ENCODE measurements at regions not wholly inside any gene's neighbourhood (a gene's known extent, or its start where the extent isn't known, plus 50 kb on each side); places are given as distances from the start of the nearest gene placed in this dataset.

DNA sequence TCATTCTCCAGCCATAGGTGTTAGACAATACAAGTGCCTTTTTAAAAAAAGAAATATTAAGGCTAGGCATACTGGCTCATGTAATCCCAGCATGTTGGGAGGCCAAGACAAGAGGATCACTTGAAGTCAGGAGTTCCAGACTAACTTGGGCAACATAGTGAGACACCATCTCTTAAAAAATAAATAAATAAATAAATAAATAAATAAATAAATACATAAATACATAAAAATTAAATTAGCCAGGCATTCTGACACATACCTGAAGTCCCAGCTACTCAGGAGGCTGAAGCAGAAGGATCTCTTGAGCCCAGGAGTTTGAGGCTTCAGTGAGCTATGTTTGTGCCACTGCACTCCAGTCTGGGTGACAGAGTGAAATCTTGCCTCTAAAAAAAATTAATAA lies 85.8 kb upstream of the ATP1B1 start:
- H3K27me3 Mint-ChIP-seq (ENCODE audit: low read depth) = no peaks in the 10 kb centered on the region
- ATAC-seq (no peak), DNase-seq (ENCODE audit: low spot score) (no peak)
- no peak for TF ChIP-seq ZNF423 (CRISPR knock-in tag; IDR thresholded peaks at IDR 0.05)
- no peak for TF ChIP-seq ELF4 (CRISPR knock-in tag; IDR thresholded peaks at IDR 0.05; ENCODE audit: low read depth)
- TF ChIP-seq, protein P1, sequence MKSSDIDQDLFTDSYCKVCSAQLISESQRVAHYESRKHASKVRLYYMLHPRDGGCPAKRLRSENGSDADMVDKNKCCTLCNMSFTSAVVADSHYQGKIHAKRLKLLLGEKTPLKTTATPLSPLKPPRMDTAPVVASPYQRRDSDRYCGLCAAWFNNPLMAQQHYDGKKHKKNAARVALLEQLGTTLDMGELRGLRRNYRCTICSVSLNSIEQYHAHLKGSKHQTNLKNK (CRISPR knock-in tag; IDR thresholded peaks at IDR 0.05) = no peak
- no peak for TF ChIP-seq ZNF121 (CRISPR knock-in tag; IDR thresholded peaks at IDR 0.05)
- TF ChIP-seq HMGA2 (CRISPR knock-in tag; IDR thresholded peaks at IDR 0.05) = no peak
- TF ChIP-seq, protein P2, sequence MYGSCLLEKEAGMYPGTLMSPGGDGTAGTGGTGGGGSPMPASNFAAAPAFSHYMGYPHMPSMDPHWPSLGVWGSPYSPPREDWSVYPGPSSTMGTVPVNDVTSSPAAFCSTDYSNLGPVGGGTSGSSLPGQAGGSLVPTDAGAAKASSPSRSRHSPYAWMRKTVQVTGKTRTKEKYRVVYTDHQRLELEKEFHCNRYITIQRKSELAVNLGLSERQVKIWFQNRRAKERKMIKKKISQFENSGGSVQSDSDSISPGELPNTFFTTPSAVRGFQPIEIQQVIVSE (CRISPR knock-in tag; IDR thresholded peaks at IDR 0.05; ENCODE audit: borderline replicate concordance) = no peak
- TF ChIP-seq, protein P3, sequence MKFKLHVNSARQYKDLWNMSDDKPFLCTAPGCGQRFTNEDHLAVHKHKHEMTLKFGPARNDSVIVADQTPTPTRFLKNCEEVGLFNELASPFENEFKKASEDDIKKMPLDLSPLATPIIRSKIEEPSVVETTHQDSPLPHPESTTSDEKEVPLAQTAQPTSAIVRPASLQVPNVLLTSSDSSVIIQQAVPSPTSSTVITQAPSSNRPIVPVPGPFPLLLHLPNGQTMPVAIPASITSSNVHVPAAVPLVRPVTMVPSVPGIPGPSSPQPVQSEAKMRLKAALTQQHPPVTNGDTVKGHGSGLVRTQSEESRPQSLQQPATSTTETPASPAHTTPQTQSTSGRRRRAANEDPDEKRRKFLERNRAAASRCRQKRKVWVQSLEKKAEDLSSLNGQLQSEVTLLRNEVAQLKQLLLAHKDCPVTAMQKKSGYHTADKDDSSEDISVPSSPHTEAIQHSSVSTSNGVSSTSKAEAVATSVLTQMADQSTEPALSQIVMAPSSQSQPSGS (CRISPR knock-in tag; IDR thresholded peaks at IDR 0.05; ENCODE audit: borderline replicate concordance, low read depth) = no peak
- TF ChIP-seq, protein P4, sequence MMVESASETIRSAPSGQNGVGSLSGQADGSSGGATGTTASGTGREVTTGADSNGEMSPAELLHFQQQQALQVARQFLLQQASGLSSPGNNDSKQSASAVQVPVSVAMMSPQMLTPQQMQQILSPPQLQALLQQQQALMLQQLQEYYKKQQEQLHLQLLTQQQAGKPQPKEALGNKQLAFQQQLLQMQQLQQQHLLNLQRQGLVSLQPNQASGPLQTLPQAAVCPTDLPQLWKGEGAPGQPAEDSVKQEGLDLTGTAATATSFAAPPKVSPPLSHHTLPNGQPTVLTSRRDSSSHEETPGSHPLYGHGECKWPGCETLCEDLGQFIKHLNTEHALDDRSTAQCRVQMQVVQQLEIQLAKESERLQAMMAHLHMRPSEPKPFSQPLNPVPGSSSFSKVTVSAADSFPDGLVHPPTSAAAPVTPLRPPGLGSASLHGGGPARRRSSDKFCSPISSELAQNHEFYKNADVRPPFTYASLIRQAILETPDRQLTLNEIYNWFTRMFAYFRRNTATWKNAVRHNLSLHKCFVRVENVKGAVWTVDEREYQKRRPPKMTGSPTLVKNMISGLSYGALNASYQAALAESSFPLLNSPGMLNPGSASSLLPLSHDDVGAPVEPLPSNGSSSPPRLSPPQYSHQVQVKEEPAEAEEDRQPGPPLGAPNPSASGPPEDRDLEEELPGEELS (CRISPR knock-in tag; IDR thresholded peaks at IDR 0.05) = no peak
- H3K9me3 Mint-ChIP-seq = no peaks in the 10 kb centered on the region
- ChIA-PET POLR2A (no interaction called here), CTCF (no interaction called here)
- H3K4me3 Mint-ChIP-seq = no peak overlapping the region
- no peak overlapping the region for H3K27ac Mint-ChIP-seq
- no peaks in the 10 kb centered on the region for H3K36me3 Mint-ChIP-seq
- H3K4me1 Mint-ChIP-seq = no peaks in the 10 kb centered on the region; the same call in 1 of the 2 replicates

DNA sequence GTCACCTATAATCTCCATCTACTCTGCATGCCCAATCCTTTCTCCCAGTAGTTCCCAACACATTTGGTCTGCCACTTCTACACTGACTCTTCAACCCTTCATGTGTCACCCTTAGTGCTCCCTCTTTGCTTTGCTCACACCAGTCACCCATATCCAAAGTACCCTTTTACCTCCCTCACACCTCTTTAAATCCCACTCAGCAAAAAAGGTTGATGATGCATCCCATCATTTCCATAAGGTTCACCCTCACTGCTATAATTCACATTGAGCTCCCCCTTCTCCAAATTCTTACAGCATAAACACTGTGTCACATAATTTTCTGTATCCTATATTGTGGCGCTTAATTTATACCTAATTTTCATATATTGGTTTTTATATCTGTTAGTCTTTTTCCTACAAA lies 83.8 kb upstream of the ATP1B1 start:
- POLR2A ChIA-PET = no interaction called here
- H3K4me3 Mint-ChIP-seq = no peak overlapping the region
- no peak for ATAC-seq
- no peak overlapping the region for H3K27ac Mint-ChIP-seq
- CTCF ChIA-PET = no interaction called here
- no peaks in the 10 kb centered on the region for H3K27me3 Mint-ChIP-seq (ENCODE audit: low read depth)
- no peaks in the 10 kb centered on the region for H3K36me3 Mint-ChIP-seq
- no peaks in the 10 kb centered on the region; the same call in 1 of the 2 replicates for H3K4me1 Mint-ChIP-seq
- no peaks in the 10 kb centered on the region for H3K9me3 Mint-ChIP-seq
- no peak for DNase-seq (ENCODE audit: low spot score)
- TF ChIP-seq, protein P5, sequence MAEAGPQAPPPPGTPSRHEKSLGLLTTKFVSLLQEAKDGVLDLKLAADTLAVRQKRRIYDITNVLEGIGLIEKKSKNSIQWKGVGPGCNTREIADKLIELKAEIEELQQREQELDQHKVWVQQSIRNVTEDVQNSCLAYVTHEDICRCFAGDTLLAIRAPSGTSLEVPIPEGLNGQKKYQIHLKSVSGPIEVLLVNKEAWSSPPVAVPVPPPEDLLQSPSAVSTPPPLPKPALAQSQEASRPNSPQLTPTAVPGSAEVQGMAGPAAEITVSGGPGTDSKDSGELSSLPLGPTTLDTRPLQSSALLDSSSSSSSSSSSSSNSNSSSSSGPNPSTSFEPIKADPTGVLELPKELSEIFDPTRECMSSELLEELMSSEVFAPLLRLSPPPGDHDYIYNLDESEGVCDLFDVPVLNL (CRISPR knock-in tag; IDR thresholded peaks at IDR 0.05; ENCODE audit: borderline replicate concordance, low read depth) = no peak
- TF ChIP-seq, protein P6, sequence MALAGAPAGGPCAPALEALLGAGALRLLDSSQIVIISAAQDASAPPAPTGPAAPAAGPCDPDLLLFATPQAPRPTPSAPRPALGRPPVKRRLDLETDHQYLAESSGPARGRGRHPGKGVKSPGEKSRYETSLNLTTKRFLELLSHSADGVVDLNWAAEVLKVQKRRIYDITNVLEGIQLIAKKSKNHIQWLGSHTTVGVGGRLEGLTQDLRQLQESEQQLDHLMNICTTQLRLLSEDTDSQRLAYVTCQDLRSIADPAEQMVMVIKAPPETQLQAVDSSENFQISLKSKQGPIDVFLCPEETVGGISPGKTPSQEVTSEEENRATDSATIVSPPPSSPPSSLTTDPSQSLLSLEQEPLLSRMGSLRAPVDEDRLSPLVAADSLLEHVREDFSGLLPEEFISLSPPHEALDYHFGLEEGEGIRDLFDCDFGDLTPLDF (CRISPR knock-in tag; IDR thresholded peaks at IDR 0.05) = no peak
- TF ChIP-seq, protein P4 (CRISPR knock-in tag; IDR thresholded peaks at IDR 0.05) = no peak
- TF ChIP-seq CREB1 (CRISPR knock-in tag; IDR thresholded peaks at IDR 0.05) (no peak), EMX1 (CRISPR knock-in tag; IDR thresholded peaks at IDR 0.05) (no peak), FOXJ3 (CRISPR knock-in tag; IDR thresholded peaks at IDR 0.05; ENCODE audit: borderline replicate concordance) (no peak), NR3C1 (CRISPR knock-in tag; conservative IDR thresholded peaks at IDR 0.05; ENCODE audit: low read depth) (no peak), NFATC4 (CRISPR knock-in tag; IDR thresholded peaks at IDR 0.05) (no peak)
- TF ChIP-seq, protein P7, sequence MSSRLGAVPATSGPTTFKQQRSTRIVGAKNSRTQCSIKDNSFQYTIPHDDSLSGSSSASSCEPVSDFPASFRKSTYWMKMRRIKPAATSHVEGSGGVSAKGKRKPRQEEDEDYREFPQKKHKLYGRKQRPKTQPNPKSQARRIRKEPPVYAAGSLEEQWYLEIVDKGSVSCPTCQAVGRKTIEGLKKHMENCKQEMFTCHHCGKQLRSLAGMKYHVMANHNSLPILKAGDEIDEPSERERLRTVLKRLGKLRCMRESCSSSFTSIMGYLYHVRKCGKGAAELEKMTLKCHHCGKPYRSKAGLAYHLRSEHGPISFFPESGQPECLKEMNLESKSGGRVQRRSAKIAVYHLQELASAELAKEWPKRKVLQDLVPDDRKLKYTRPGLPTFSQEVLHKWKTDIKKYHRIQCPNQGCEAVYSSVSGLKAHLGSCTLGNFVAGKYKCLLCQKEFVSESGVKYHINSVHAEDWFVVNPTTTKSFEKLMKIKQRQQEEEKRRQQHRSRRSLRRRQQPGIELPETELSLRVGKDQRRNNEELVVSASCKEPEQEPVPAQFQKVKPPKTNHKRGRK (CRISPR knock-in tag; IDR thresholded peaks at IDR 0.05; ENCODE audit: borderline replicate concordance) = no peak
- TF ChIP-seq, protein P3 (CRISPR knock-in tag; IDR thresholded peaks at IDR 0.05; ENCODE audit: borderline replicate concordance, low read depth) = no peak
- TF ChIP-seq, protein P8, sequence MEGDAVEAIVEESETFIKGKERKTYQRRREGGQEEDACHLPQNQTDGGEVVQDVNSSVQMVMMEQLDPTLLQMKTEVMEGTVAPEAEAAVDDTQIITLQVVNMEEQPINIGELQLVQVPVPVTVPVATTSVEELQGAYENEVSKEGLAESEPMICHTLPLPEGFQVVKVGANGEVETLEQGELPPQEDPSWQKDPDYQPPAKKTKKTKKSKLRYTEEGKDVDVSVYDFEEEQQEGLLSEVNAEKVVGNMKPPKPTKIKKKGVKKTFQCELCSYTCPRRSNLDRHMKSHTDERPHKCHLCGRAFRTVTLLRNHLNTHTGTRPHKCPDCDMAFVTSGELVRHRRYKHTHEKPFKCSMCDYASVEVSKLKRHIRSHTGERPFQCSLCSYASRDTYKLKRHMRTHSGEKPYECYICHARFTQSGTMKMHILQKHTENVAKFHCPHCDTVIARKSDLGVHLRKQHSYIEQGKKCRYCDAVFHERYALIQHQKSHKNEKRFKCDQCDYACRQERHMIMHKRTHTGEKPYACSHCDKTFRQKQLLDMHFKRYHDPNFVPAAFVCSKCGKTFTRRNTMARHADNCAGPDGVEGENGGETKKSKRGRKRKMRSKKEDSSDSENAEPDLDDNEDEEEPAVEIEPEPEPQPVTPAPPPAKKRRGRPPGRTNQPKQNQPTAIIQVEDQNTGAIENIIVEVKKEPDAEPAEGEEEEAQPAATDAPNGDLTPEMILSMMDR (IDR thresholded peaks at IDR 0.05) = no peak
